ENCODE measurements at regions not wholly inside any gene's neighbourhood (a gene's known extent, or its start where the extent isn't known, plus 50 kb on each side); places are given as distances from the start of the nearest gene placed in this dataset.

- 6% methylated on average over 1 of the region's 1 CpG for WGBS (ENCODE audit: insufficient coverage, insufficient replicate concordance, low lambda C conversion rate, missing lambda C conversion rate)
- ATAC-seq (no peak), FAIRE-seq (no peak), DNase-seq (ENCODE audit: low read depth, low spot score) (no peak)
- Histone ChIP-seq H3K36me3 (ENCODE audit: control insufficient read depth in 2 of 2, insufficient read depth in 2 of 2, low read length in 1 of 2) (no peaks in the 10 kb centered on the region), H4K20me1 (ENCODE audit: control insufficient read depth, insufficient read depth) (no peaks in the 10 kb centered on the region), H3K4me2 (ENCODE audit: control insufficient read depth, insufficient read depth) (no peak overlapping the region), H3K9me3 (replicated peaks; ENCODE audit: control insufficient read depth, insufficient read depth, low read length) (no peaks in the 10 kb centered on the region), H3K79me2 (ENCODE audit: control insufficient read depth, insufficient read depth, low read length) (no peaks in the 10 kb centered on the region), H2AFZ (ENCODE audit: control insufficient read depth, low read depth, low read length) (no peak overlapping the region), H3K4me1 (ENCODE audit: control insufficient read depth, insufficient read depth, low read length) (no peaks in the 10 kb centered on the region), H3K27ac (ENCODE audit: control insufficient read depth, insufficient read depth) (no peak overlapping the region), H3K9ac (ENCODE audit: control insufficient read depth, insufficient read depth, low read length) (no peak overlapping the region), H3K4me3 (no peak overlapping the region), H3K27me3 (replicated peaks in 1 of 2; ENCODE audit: control insufficient read depth in 2 of 2, insufficient read depth in 2 of 2, low read length in 1 of 2) (no peaks in the 10 kb centered on the region)
- in situ Hi-C loops (cut with MboI) (no loop called here), intact Hi-C loops (cut with micrococcal nuclease; ENCODE audit: unreplicated experiment) (no loop called here)
- ChIA-PET RAD21 (ENCODE audit: unreplicated experiment) (no interaction called here), POLR2A (interaction anchor here (0.7 kb wide), 1 partner anchor 296 kb away, joined by 3 read pairs; no protein-coding TSS in a partner anchor), CTCF (interaction anchor here (0.6 kb wide), 1 partner anchor 839 kb away, joined by 3 read pairs; no protein-coding TSS in a partner anchor), SMC1A (ENCODE audit: uncharacterized antibody, unreplicated experiment) (no interaction called here)
- no TSS peak for BruUV-seq (replicated peaks)
- TF ChIP-seq TBL1XR1 (IDR thresholded peaks at IDR 0.05; ENCODE audit: low read depth, low read length) (no peak), BRCA1 (IDR thresholded peaks at IDR 0.05; ENCODE audit: low read depth, low read length) (no peak), MLLT1 (IDR thresholded peaks at IDR 0.05) (no peak), USF2 (IDR thresholded peaks at IDR 0.05; ENCODE audit: borderline replicate concordance, low read depth, low read length) (no peak), POU2F2 (IDR thresholded peaks at IDR 0.05; ENCODE audit: borderline replicate concordance, low read depth, low read length) (no peak), SUPT20H (IDR thresholded peaks at IDR 0.05; ENCODE audit: borderline replicate concordance, control insufficient read depth, low read depth, low read length) (no peak), CHD1 (IDR thresholded peaks at IDR 0.05; ENCODE audit: low read depth, low read length) (no peak), CBX3 (IDR thresholded peaks at IDR 0.05; ENCODE audit: borderline replicate concordance, low read depth) (no peak), BHLHE40 (IDR thresholded peaks at IDR 0.05; ENCODE audit: borderline replicate concordance in 1 of 2, low read depth in 2 of 2, low read length in 1 of 2) (no peak), SMAD5 (IDR thresholded peaks at IDR 0.05; ENCODE audit: low read depth) (no peak), RFX5 (IDR thresholded peaks at IDR 0.05; ENCODE audit: low read depth, low read length) (no peak), ZSCAN29 (IDR thresholded peaks at IDR 0.05) (no peak), POLR2AphosphoS5 (IDR thresholded peaks at IDR 0.05; ENCODE audit: low read length) (no peak), YY1 (IDR thresholded peaks at IDR 0.05; ENCODE audit: low read depth, low read length) (no peak), CHD4 (IDR thresholded peaks at IDR 0.05) (no peak), CBFB (IDR thresholded peaks at IDR 0.05; ENCODE audit: low read depth) (no peak), RCOR1 (conservative IDR thresholded peaks at IDR 0.05; ENCODE audit: low read depth, low read length) (no peak), PBX3 (IDR thresholded peaks at IDR 0.05; ENCODE audit: insufficient replicate concordance, low read depth, low read length) (no peak)
Observed at GRCh38 chr1:164366014-164366413, 193.0 kb upstream of the PBX1 start.
